GM06990 (cell line): ENCODE measurements at regions not wholly inside any gene's neighbourhood (a gene's known extent, or its start where the extent isn't known, plus 50 kb on each side); places are given as distances from the start of the nearest gene placed in this dataset.

Experiments used
- DNase-seq: peaks from one replicate; pipeline ENCODE4 v3.0.0-alpha.2; 2011; ENCODE audit not compliant: insufficient read length; ENCODE audit errors: extremely low read depth
- H3K27me3 ChIP-seq: replicated peaks from 2 replicates; pipeline ENCODE4 v1.6.0; 2011; ENCODE audit warnings: low read length; ENCODE audit not compliant: control insufficient read depth, insufficient read depth
- H3K36me3 ChIP-seq: 2 replicates; pipeline ENCODE4 v1.5.1; 2011; ENCODE audit warnings: low read length; ENCODE audit not compliant: control insufficient read depth, insufficient read depth
- H3K4me3 ChIP-seq: replicated peaks from 2 replicates; pipeline ENCODE4 v1.5.1; 2011; ENCODE audit warnings: low read depth, mild to moderate bottlenecking, control low read depth, low read length
- TF ChIP-seq, protein P1 (sequence below): IDR thresholded peaks from 2 replicates; pipeline ENCODE4 v1.5.1; 2011; ENCODE audit warnings: low read length, control low read depth, mild to moderate bottlenecking, inconsistent platforms; ENCODE audit not compliant: insufficient read depth, poor library complexity, severe bottlenecking

DNA sequence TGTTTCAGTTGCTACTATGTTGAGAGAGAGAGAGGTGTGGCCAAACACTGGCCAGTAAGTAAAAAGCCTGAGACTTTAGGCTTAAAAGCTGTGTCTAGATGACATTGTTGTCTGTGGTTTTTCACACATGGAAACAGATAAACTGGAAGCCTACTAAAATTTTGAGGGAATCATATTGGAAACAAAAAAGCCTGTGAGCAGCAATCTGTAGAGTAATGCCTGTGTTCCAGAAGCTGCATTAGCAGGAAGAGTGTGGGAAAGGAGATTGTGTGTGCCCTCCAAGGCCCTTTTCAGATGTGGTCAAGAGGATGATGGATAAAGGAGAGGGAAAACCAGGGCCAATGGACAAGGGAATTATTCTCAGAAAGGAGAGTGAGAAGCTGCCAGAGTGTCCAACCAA lies 236.3 kb upstream of the SPRED2 start:
- no peaks in the 10 kb centered on the region for H3K36me3 ChIP-seq
- TF ChIP-seq, protein P1, sequence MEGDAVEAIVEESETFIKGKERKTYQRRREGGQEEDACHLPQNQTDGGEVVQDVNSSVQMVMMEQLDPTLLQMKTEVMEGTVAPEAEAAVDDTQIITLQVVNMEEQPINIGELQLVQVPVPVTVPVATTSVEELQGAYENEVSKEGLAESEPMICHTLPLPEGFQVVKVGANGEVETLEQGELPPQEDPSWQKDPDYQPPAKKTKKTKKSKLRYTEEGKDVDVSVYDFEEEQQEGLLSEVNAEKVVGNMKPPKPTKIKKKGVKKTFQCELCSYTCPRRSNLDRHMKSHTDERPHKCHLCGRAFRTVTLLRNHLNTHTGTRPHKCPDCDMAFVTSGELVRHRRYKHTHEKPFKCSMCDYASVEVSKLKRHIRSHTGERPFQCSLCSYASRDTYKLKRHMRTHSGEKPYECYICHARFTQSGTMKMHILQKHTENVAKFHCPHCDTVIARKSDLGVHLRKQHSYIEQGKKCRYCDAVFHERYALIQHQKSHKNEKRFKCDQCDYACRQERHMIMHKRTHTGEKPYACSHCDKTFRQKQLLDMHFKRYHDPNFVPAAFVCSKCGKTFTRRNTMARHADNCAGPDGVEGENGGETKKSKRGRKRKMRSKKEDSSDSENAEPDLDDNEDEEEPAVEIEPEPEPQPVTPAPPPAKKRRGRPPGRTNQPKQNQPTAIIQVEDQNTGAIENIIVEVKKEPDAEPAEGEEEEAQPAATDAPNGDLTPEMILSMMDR = no peak
- H3K4me3 ChIP-seq = no peak overlapping the region
- H3K27me3 ChIP-seq = no peaks in the 10 kb centered on the region
- DNase-seq = no peak

GRCh38 chr2:65666156-65666725 lies 233.8 kb upstream of the SPRED2 start:
- peak; percentile 49 for DNase-seq
- TF ChIP-seq, protein P1 = no peak
- Histone ChIP-seq H3K36me3 (no peaks in the 10 kb centered on the region), H3K27me3 (no peaks in the 10 kb centered on the region), H3K4me3 (no peak overlapping the region)

DNA sequence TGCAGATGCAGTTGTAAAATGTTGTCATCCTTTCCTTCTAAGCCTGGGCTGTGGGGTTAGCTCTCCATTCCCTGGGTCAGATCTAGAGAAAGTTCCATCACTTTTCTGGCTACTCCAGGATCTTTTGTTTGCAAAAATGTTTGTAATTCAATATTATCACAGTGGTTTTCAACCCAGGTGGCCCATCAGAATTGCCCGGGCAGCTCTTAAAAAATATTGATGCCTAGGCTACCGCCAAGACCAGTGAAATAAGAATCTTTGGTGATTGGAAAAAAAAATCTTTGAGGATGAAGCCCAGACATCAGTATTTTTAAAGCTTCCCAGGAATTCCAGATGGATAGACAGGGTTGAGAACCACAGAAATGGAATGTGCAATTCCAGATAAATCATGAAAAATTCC lies 232.5 kb upstream of the SPRED2 start:
- Histone ChIP-seq H3K27me3 (no peaks in the 10 kb centered on the region), H3K4me3 (no peak overlapping the region), H3K36me3 (no peaks in the 10 kb centered on the region)
- DNase-seq = no peak
- TF ChIP-seq, protein P1 = no peak

- TF ChIP-seq, protein P1 = no peak
- H3K4me3 ChIP-seq = no peak overlapping the region
- DNase-seq = no peak
- no peaks in the 10 kb centered on the region for H3K27me3 ChIP-seq
- no peaks in the 10 kb centered on the region for H3K36me3 ChIP-seq
Observed at GRCh38 chr2:65663831-65664407, 231.5 kb upstream of the SPRED2 start.

GRCh38 chr2:65662654-65663432 lies 230.4 kb upstream of the SPRED2 start:
- Histone ChIP-seq H3K27me3 (no peaks in the 10 kb centered on the region), H3K4me3 (no peak overlapping the region), H3K36me3 (no peaks in the 10 kb centered on the region)
- no peak for DNase-seq
- TF ChIP-seq, protein P1 = no peak
